GM13977 (cell line): ENCODE measurements at regions not wholly inside any gene's neighbourhood (a gene's known extent, or its start where the extent isn't known, plus 50 kb on each side); places are given as distances from the start of the nearest gene placed in this dataset.

Experiments
- DNase-seq: peaks from one replicate; pipeline ENCODE4 v3.0.0; 2012; ENCODE audit warnings: low spot score
- CTCF ChIP-seq: IDR thresholded peaks from 2 replicates; pipeline ENCODE4 v1.5.1; 2012; ENCODE audit warnings: mild to moderate bottlenecking, control low read depth; ENCODE audit not compliant: insufficient read depth; ENCODE audit errors: extremely low read depth, missing control alignments
- in situ Hi-C: fragments of 300-500 bp; cut with MboI; formaldehyde crosslinking; loops from one replicate; pipeline ENCODE4 v1.12.0; 2022; ENCODE audit warnings: low sequenced_read_pairs, low pct_unique_long_range_greater_than_20kb, mixed read lengths, inconsistent platforms; ENCODE audit not compliant: unreplicated experiment

GRCh38 chr20:11376998-11377397, 540.7 kb upstream of the BTBD3 start:
- no peak for DNase-seq
- no peak for TF ChIP-seq CTCF
- in situ Hi-C loops: no loop called here

GRCh38 chr20:11377761-11378160, 539.9 kb upstream of the BTBD3 start:
- no peak for TF ChIP-seq CTCF
- in situ Hi-C loops: no loop called here
- DNase-seq: no peak

- no peak for TF ChIP-seq CTCF
- DNase-seq: no peak
- in situ Hi-C loops: no loop called here
Observed at GRCh38 chr20:11378252-11378651, 539.4 kb upstream of the BTBD3 start.

- no peak for TF ChIP-seq CTCF
- in situ Hi-C loops: no loop called here
Observed at GRCh38 chr20:11379257-11380011, 538.3 kb upstream of the BTBD3 start.

GRCh38 chr20:11380283-11380682, 537.4 kb upstream of the BTBD3 start:
- in situ Hi-C loops: no loop called here
- DNase-seq: no peak
- no peak for TF ChIP-seq CTCF

More at GRCh38 chr20:11379257-11380011, 538.3 kb upstream of the BTBD3 start:
- DNase-seq: no peak

- in situ Hi-C loops: no loop called here
- no peak for DNase-seq
- no peak for TF ChIP-seq CTCF
Observed at GRCh38 chr20:11387189-11387754, 530.4 kb upstream of the BTBD3 start.

GRCh38 chr20:11389186-11389585, 528.5 kb upstream of the BTBD3 start:
- TF ChIP-seq CTCF: no peak
- in situ Hi-C loops: no loop called here
- no peak for DNase-seq
